SK-N-SH (cell line): ENCODE measurements at regions not wholly inside any gene's neighbourhood (a gene's known extent, or its start where the extent isn't known, plus 50 kb on each side); places are given as distances from the start of the nearest gene placed in this dataset.

Experiments used
- CTCF ChIA-PET: fragments of 300-600, 350-600 bp; formaldehyde crosslinking; extraction: SDS; loops from one replicate; lab custom pipeline; 2021; lab: Yijun Ruan, JAX
- POLR2A ChIA-PET: fragments of 350-600 bp; sonication (Branson Sonifier 250); formaldehyde crosslinking; extraction: SDS; loops from one replicate; lab custom pipeline; 2020; ENCODE audit warnings: antibody characterized with exemption, inconsistent platforms; lab: Yijun Ruan, JAX
- DNase-seq: peaks from one replicate; pipeline ENCODE4 v3.0.0; 2012
- H2AFZ ChIP-seq: fragments of 200-600 bp; sonication (generic); 2 replicates; pipeline ENCODE4 v1.8.1; 2016; ENCODE audit warnings: antibody characterized with exemption, mild to moderate bottlenecking, low read depth
- H3F3A ChIP-seq: fragments of 200-600 bp; sonication (generic); replicated peaks from 2 replicates; pipeline ENCODE3; 2016; ENCODE audit warnings: antibody characterized with exemption, mild to moderate bottlenecking; ENCODE audit not compliant: insufficient read depth
- H3K27ac ChIP-seq, 2 experiments: fragments of 200-500 bp in 1 of 2; fragments of 200-600 bp in 1 of 2; sonication (Bioruptor generic) in 1 of 2; sonication (generic), shearing (Covaris generic) in 1 of 2; 2 replicates each; pipeline versions ENCODE4 v1.5.1 to v1.6.1; 2014 to 2016; ENCODE audit warnings: low read depth in 2 of 2, inconsistent platforms in 1 of 2, low read length in 1 of 2, mild to moderate bottlenecking in 1 of 2, mixed read lengths in 1 of 2
- H3K27me3 ChIP-seq: fragments of 200-600 bp; sonication (generic), shearing (Covaris generic); 2 replicates; pipeline ENCODE4 v1.6.1; 2016; ENCODE audit warnings: mixed run types; ENCODE audit not compliant: insufficient read depth
- H3K36me3 ChIP-seq, 2 experiments: fragments of 200-500 bp in 1 of 2; fragments of 200-600 bp in 1 of 2; sonication (Bioruptor generic) in 1 of 2; sonication (generic) in 1 of 2; replicated peaks in 1 of 2; 2 replicates each; pipeline versions ENCODE3 to v1.5.1; 2014 to 2016; ENCODE audit warnings: low read length in 1 of 2, mild to moderate bottlenecking in 1 of 2; ENCODE audit not compliant: insufficient read depth in 2 of 2, control insufficient read depth in 1 of 2
- H3K4me1 ChIP-seq, 2 experiments: fragments of 200-500 bp in 1 of 2; fragments of 200-600 bp in 1 of 2; sonication (Bioruptor generic) in 1 of 2; sonication (generic), shearing (Covaris generic) in 1 of 2; 2 replicates each; pipeline versions ENCODE4 v1.5.1 to v1.6.1; 2014 to 2016; ENCODE audit warnings: low read depth in 1 of 2, low read length in 1 of 2, mixed run types in 1 of 2; ENCODE audit not compliant: insufficient read depth in 2 of 2, control insufficient read depth in 1 of 2
- H3K4me2 ChIP-seq: fragments of 200-600 bp; sonication (generic), shearing (Covaris generic); 2 replicates; pipeline ENCODE4 v1.6.1; 2017; ENCODE audit warnings: mixed run types
- H3K4me3 ChIP-seq, 2 experiments: fragments of 200-500 bp in 1 of 2; fragments of 200-600 bp in 1 of 2; sonication (Bioruptor generic) in 1 of 2; sonication (generic), shearing (Covaris generic) in 1 of 2; 2 replicates each; pipeline versions ENCODE4 v1.5.1 to v1.8.1; 2014 to 2016; ENCODE audit warnings: low read depth in 2 of 2, inconsistent platforms in 1 of 2, low read length in 1 of 2, mild to moderate bottlenecking in 1 of 2, mixed read lengths in 1 of 2, moderate library complexity in 1 of 2
- H3K79me2 ChIP-seq: fragments of 200-600 bp; sonication (generic); 2 replicates; pipeline ENCODE4 v1.8.1; 2017; ENCODE audit warnings: mild to moderate bottlenecking; ENCODE audit not compliant: insufficient read depth
- H3K9ac ChIP-seq: fragments of 200-600 bp; sonication (generic); 2 replicates; pipeline ENCODE4 v1.6.1; 2017; ENCODE audit warnings: mixed run types
- H3K9me2 ChIP-seq: fragments of 200-600 bp; sonication (generic); 2 replicates; pipeline ENCODE4 v1.6.1; 2017; ENCODE audit warnings: mixed run types
- H3K9me3 ChIP-seq: fragments of 200-600 bp; sonication (generic); 2 replicates; pipeline ENCODE4 v1.6.1; 2017; ENCODE audit warnings: mixed run types, mild to moderate bottlenecking, moderate library complexity
- H4K20me1 ChIP-seq: fragments of 200-600 bp; sonication (generic); 2 replicates; pipeline ENCODE4 v1.6.1; 2017; ENCODE audit warnings: mild to moderate bottlenecking, mixed run types; ENCODE audit not compliant: insufficient read depth
- CHD2 ChIP-seq: fragments of 150-350 bp; IDR thresholded peaks from 2 replicates; pipeline ENCODE4 v1.6.1; 2018; ENCODE audit warnings: low read length; ENCODE audit not compliant: partially characterized antibody
- EP300 ChIP-seq, 2 experiments: IDR thresholded peaks; 2 replicates each; pipeline versions ENCODE4 v1.4.0 to v1.6.1; 2012; ENCODE audit warnings: borderline replicate concordance in 1 of 2, low read depth in 1 of 2, low read length in 1 of 2
- EZH2phosphoT487 ChIP-seq: fragments of 200-600 bp; sonication (generic); IDR thresholded peaks from 2 replicates; pipeline ENCODE4 v1.6.1; 2017; ENCODE audit warnings: low read depth, mixed run types, mild to moderate bottlenecking, antibody characterized with exemption, moderate library complexity, borderline replicate concordance
- FOSL2 ChIP-seq: IDR thresholded peaks from 2 replicates; pipeline ENCODE4 v1.4.0; 2012; ENCODE audit warnings: low read depth, mild to moderate bottlenecking, moderate library complexity, borderline replicate concordance
- FOXJ3 ChIP-seq: sonication (generic); formaldehyde crosslinking; IDR thresholded peaks from 2 replicates; pipeline ENCODE4 v1.5.1; 2020; ENCODE audit warnings: mild to moderate bottlenecking, missing genetic modification reagents
- FOXM1 ChIP-seq: IDR thresholded peaks from 2 replicates; pipeline ENCODE4 v1.4.0; 2012; ENCODE audit warnings: low read depth, mild to moderate bottlenecking
- GABPA ChIP-seq: IDR thresholded peaks from 2 replicates; pipeline ENCODE4 v1.4.0; 2012; ENCODE audit warnings: low read depth, mild to moderate bottlenecking
- GATA2 ChIP-seq: sonication (generic); formaldehyde crosslinking; IDR thresholded peaks from 2 replicates; pipeline ENCODE4 v1.5.0; 2020; ENCODE audit warnings: mild to moderate bottlenecking, missing genetic modification reagents
- JUND ChIP-seq: IDR thresholded peaks from 2 replicates; pipeline ENCODE4 v1.4.0; 2012
- MXI1 ChIP-seq: IDR thresholded peaks from 2 replicates; pipeline ENCODE4 v1.6.1; 2012; ENCODE audit warnings: mild to moderate bottlenecking, low read depth, low read length, improper control_type of control experiment
- RCOR1 ChIP-seq: fragments of 150-350 bp; IDR thresholded peaks from 2 replicates; pipeline ENCODE4 v1.6.1; 2017; ENCODE audit warnings: antibody characterized with exemption, low read length
- RFX5 ChIP-seq: IDR thresholded peaks from 2 replicates; pipeline ENCODE4 v1.6.1; 2012; ENCODE audit warnings: mild to moderate bottlenecking, improper control_type of control experiment, low read length
- RXRA ChIP-seq: IDR thresholded peaks from 2 replicates; pipeline ENCODE4 v1.4.0; 2012; ENCODE audit warnings: low read depth, mild to moderate bottlenecking, borderline replicate concordance
- SIN3A ChIP-seq: IDR thresholded peaks from 2 replicates; pipeline ENCODE4 v1.6.1; 2012; ENCODE audit warnings: low read depth, mild to moderate bottlenecking, low read length, moderate library complexity, borderline replicate concordance
- SMC3 ChIP-seq: IDR thresholded peaks from 2 replicates; pipeline ENCODE4 v1.6.1; 2012; ENCODE audit warnings: low read depth, low read length, improper control_type of control experiment
- TAF1 ChIP-seq: IDR thresholded peaks from 2 replicates; pipeline ENCODE4 v1.6.1; 2012; ENCODE audit warnings: low read depth, mild to moderate bottlenecking, low read length, moderate library complexity, borderline replicate concordance
- TCF12 ChIP-seq: IDR thresholded peaks from 2 replicates; pipeline ENCODE4 v1.4.0; 2012
- TEAD4 ChIP-seq: IDR thresholded peaks from 2 replicates; pipeline ENCODE4 v1.4.0; 2012; ENCODE audit warnings: mild to moderate bottlenecking, borderline replicate concordance; ENCODE audit not compliant: insufficient read depth
- YY1 ChIP-seq: IDR thresholded peaks from 2 replicates; pipeline ENCODE4 v1.4.0; 2012; ENCODE audit warnings: low read depth, mild to moderate bottlenecking
- WGBS: methylation state at CpG from one replicate; pipeline ENCODE4 v1.1.6; 2017; ENCODE audit warnings: low lambda C conversion rate; 5-methylcytosine and 5-hydroxymethylcytosine counted together
- TF ChIP-seq, protein P1 (sequence below): IDR thresholded peaks from 2 replicates; pipeline ENCODE4 v1.4.0; 2012; ENCODE audit warnings: low read depth, borderline replicate concordance
- TF ChIP-seq, protein P2 (sequence below): IDR thresholded peaks from 2 replicates; pipeline ENCODE4 v1.4.0; 2012; ENCODE audit warnings: low read depth, borderline replicate concordance
- TF ChIP-seq, protein P3 (sequence below): fragments of 150-350 bp; IDR thresholded peaks from 2 replicates; pipeline ENCODE4 v1.6.1; 2016; ENCODE audit warnings: mild to moderate bottlenecking, low read depth, low read length
- TF ChIP-seq, protein P4 (sequence below): IDR thresholded peaks from 2 replicates; pipeline ENCODE4 v1.4.0; 2012; ENCODE audit warnings: low read depth
- TF ChIP-seq, protein P5 (sequence below): IDR thresholded peaks from 2 replicates; pipeline ENCODE4 v1.6.1; 2012; ENCODE audit warnings: mild to moderate bottlenecking, low read depth, low read length, moderate library complexity

DNA sequence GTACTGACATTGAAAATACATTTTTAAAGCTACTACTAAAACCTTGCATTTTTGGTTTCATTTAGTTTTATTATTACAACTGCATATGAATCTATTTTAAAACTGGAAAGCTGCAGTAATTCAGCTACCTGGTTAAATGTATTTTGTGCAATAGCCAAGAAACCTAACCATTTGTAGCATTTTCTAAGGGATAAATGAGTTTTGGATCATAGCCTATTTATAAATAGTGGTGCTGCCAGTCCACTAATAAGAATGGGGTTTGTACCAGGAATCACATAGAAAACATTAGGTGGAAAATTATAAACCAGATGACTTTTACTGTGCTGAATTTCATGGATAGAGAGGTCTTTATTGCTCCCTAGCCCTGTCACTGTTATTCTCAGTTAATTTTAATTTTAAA, 454.7 kb downstream of the DIPK2A start:
- DNase-seq, result no peak
- Histone ChIP-seq H3K4me3 (no peak overlapping the region), H3K27ac (no peak overlapping the region), H4K20me1 (no peaks in the 10 kb centered on the region), H3K4me1 (no peaks in the 10 kb centered on the region), H3K4me2 (no peak overlapping the region), H3K9me3 (no peaks in the 10 kb centered on the region), H3K27me3 (no peaks in the 10 kb centered on the region), H3K79me2 (no peaks in the 10 kb centered on the region), H3K9ac (no peak overlapping the region), H3K9me2 (no peaks in the 10 kb centered on the region), H3K36me3 (no peaks in the 10 kb centered on the region), H3F3A (no peaks in the 10 kb centered on the region), H2AFZ (no peak overlapping the region)
- ChIA-PET POLR2A (no interaction called here), CTCF (no interaction called here)
- TF ChIP-seq TCF12, result no peak
- no peak for TF ChIP-seq MXI1
- TF ChIP-seq SIN3A, result no peak
- TF ChIP-seq RCOR1, result no peak
- TF ChIP-seq, protein P1, sequence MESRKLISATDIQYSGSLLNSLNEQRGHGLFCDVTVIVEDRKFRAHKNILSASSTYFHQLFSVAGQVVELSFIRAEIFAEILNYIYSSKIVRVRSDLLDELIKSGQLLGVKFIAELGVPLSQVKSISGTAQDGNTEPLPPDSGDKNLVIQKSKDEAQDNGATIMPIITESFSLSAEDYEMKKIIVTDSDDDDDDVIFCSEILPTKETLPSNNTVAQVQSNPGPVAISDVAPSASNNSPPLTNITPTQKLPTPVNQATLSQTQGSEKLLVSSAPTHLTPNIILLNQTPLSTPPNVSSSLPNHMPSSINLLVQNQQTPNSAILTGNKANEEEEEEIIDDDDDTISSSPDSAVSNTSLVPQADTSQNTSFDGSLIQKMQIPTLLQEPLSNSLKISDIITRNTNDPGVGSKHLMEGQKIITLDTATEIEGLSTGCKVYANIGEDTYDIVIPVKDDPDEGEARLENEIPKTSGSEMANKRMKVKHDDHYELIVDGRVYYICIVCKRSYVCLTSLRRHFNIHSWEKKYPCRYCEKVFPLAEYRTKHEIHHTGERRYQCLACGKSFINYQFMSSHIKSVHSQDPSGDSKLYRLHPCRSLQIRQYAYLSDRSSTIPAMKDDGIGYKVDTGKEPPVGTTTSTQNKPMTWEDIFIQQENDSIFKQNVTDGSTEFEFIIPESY, result no peak
- TF ChIP-seq GATA2, result no peak
- no peak for TF ChIP-seq FOXM1
- TF ChIP-seq, protein P2, sequence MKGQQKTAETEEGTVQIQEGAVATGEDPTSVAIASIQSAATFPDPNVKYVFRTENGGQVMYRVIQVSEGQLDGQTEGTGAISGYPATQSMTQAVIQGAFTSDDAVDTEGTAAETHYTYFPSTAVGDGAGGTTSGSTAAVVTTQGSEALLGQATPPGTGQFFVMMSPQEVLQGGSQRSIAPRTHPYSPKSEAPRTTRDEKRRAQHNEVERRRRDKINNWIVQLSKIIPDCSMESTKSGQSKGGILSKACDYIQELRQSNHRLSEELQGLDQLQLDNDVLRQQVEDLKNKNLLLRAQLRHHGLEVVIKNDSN, result no peak
- TF ChIP-seq RFX5, result no peak
- no peak for TF ChIP-seq YY1
- TF ChIP-seq EP300 (IDR thresholded peaks at IDR 0.05; ENCODE audit: borderline replicate concordance in 1 of 2, low read depth in 1 of 2, low read length in 1 of 2), result no peak
- TF ChIP-seq FOSL2, result no peak
- TF ChIP-seq, protein P3, sequence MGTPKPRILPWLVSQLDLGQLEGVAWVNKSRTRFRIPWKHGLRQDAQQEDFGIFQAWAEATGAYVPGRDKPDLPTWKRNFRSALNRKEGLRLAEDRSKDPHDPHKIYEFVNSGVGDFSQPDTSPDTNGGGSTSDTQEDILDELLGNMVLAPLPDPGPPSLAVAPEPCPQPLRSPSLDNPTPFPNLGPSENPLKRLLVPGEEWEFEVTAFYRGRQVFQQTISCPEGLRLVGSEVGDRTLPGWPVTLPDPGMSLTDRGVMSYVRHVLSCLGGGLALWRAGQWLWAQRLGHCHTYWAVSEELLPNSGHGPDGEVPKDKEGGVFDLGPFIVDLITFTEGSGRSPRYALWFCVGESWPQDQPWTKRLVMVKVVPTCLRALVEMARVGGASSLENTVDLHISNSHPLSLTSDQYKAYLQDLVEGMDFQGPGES, result no peak
- TF ChIP-seq, protein P4, sequence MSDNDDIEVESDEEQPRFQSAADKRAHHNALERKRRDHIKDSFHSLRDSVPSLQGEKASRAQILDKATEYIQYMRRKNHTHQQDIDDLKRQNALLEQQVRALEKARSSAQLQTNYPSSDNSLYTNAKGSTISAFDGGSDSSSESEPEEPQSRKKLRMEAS, result no peak
- no peak for TF ChIP-seq FOXJ3 (CRISPR knock-in tag)
- no peak for TF ChIP-seq CHD2

DNA sequence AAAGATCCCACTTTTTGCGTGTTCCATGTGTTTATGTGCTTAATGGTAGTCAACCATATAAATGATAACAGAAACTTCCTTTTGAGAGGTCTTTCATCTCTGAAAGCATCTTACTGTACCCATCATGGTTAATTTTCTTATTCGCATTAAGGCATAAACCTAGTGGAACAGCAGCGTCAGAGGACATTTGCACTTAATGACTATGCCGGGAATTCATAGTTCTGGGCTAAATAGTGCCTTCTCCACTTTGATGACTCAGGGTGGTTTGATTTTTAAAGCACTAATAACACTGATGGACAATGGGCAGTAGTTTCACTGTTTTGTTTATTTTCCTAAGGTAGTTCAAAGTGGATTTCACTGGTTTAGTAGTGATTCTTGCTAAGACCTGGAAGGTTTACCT, 455.3 kb downstream of the DIPK2A start:
- no peak overlapping the region for H3K4me2 ChIP-seq
- H3K9me3 ChIP-seq, result no peaks in the 10 kb centered on the region
- no peak overlapping the region for H3K27ac ChIP-seq
- H3K79me2 ChIP-seq, result no peaks in the 10 kb centered on the region
- no peak for DNase-seq
- H3K9me2 ChIP-seq, result no peaks in the 10 kb centered on the region
- CTCF ChIA-PET, result no interaction called here
- POLR2A ChIA-PET, result no interaction called here
- H3K36me3 ChIP-seq, result no peaks in the 10 kb centered on the region
- H3K4me1 ChIP-seq, result no peaks in the 10 kb centered on the region
- H3F3A ChIP-seq, result no peaks in the 10 kb centered on the region
- no peaks in the 10 kb centered on the region for H4K20me1 ChIP-seq
- H3K4me3 ChIP-seq, result no peak overlapping the region
- no peaks in the 10 kb centered on the region for H3K27me3 ChIP-seq
- WGBS, result 5% methylated on average over 4 of the region's 4 CpGs
- no peak overlapping the region for H3K9ac ChIP-seq
- H2AFZ ChIP-seq, result no peak overlapping the region
- TF ChIP-seq JUND (no peak), YY1 (no peak), MXI1 (no peak), GABPA (no peak), SMC3 (no peak), TEAD4 (no peak), RXRA (no peak), SIN3A (no peak), EZH2phosphoT487 (no peak), TAF1 (no peak)
- TF ChIP-seq, protein P5, sequence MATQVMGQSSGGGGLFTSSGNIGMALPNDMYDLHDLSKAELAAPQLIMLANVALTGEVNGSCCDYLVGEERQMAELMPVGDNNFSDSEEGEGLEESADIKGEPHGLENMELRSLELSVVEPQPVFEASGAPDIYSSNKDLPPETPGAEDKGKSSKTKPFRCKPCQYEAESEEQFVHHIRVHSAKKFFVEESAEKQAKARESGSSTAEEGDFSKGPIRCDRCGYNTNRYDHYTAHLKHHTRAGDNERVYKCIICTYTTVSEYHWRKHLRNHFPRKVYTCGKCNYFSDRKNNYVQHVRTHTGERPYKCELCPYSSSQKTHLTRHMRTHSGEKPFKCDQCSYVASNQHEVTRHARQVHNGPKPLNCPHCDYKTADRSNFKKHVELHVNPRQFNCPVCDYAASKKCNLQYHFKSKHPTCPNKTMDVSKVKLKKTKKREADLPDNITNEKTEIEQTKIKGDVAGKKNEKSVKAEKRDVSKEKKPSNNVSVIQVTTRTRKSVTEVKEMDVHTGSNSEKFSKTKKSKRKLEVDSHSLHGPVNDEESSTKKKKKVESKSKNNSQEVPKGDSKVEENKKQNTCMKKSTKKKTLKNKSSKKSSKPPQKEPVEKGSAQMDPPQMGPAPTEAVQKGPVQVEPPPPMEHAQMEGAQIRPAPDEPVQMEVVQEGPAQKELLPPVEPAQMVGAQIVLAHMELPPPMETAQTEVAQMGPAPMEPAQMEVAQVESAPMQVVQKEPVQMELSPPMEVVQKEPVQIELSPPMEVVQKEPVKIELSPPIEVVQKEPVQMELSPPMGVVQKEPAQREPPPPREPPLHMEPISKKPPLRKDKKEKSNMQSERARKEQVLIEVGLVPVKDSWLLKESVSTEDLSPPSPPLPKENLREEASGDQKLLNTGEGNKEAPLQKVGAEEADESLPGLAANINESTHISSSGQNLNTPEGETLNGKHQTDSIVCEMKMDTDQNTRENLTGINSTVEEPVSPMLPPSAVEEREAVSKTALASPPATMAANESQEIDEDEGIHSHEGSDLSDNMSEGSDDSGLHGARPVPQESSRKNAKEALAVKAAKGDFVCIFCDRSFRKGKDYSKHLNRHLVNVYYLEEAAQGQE, result no peak
